ENCODE measurements at regions not wholly inside any gene's neighbourhood (a gene's known extent, or its start where the extent isn't known, plus 50 kb on each side); places are given as distances from the start of the nearest gene placed in this dataset.

- DNase-seq: no peak
Observed at GRCh38 chr5:165425594-165425993, 1920.2 kb downstream of the MAT2B start.

- no peak for DNase-seq
Observed at GRCh38 chr5:165448753-165449152, 1943.3 kb downstream of the MAT2B start.

- DNase-seq: peak; percentile 1
Observed at GRCh38 chr5:165457859-165458481, 1952.6 kb downstream of the MAT2B start.

- no peak for DNase-seq
Observed at GRCh38 chr5:165459232-165459631, 1953.8 kb downstream of the MAT2B start.

GRCh38 chr5:165460911-165461310 lies 1955.5 kb downstream of the MAT2B start:
- no peak for DNase-seq

- DNase-seq: no peak
Observed at GRCh38 chr5:165477546-165477945, 1972.1 kb downstream of the MAT2B start.

- DNase-seq: no peak
Observed at GRCh38 chr5:165495829-165496380, 1990.5 kb downstream of the MAT2B start.

GRCh38 chr5:165497707-165498106 lies 1992.3 kb downstream of the MAT2B start:
- no peak for DNase-seq

GRCh38 chr5:165502893-165503691 lies 1997.7 kb downstream of the MAT2B start:
- no peak for DNase-seq

GRCh38 chr5:165504674-165505073 lies 1999.3 kb downstream of the MAT2B start:
- no peak for DNase-seq

- no peak for DNase-seq
Observed at GRCh38 chr5:165508286-165508685, 2002.9 kb downstream of the MAT2B start.

GRCh38 chr5:165508861-165509260 lies 2003.4 kb downstream of the MAT2B start:
- no peak for DNase-seq

- DNase-seq: no peak
Observed at GRCh38 chr5:165521816-165522610, 2016.6 kb downstream of the MAT2B start.

GRCh38 chr5:165525271-165525670 lies 2019.9 kb downstream of the MAT2B start:
- DNase-seq: no peak

GRCh38 chr5:165526357-165526756 lies 2020.9 kb downstream of the MAT2B start:
- DNase-seq: no peak

GRCh38 chr5:165527577-165527976 lies 2022.2 kb downstream of the MAT2B start:
- no peak for DNase-seq

GRCh38 chr5:165538065-165538464 lies 2032.6 kb downstream of the MAT2B start:
- no peak for DNase-seq

- DNase-seq: no peak
Observed at GRCh38 chr5:165559645-165560044, 2054.2 kb downstream of the MAT2B start.

GRCh38 chr5:165560648-165561047 lies 2055.2 kb downstream of the MAT2B start:
- no peak for DNase-seq

GRCh38 chr5:165565911-165566310 lies 2060.5 kb downstream of the MAT2B start:
- no peak for DNase-seq

GRCh38 chr5:165569551-165569950 lies 2064.1 kb downstream of the MAT2B start:
- DNase-seq: no peak

- no peak for DNase-seq
Observed at GRCh38 chr5:165573445-165573844, 2068.0 kb downstream of the MAT2B start.

GRCh38 chr5:165574100-165574499 lies 2068.7 kb downstream of the MAT2B start:
- no peak for DNase-seq

Data from right kidney (tissue), 1 donor.